OCI-LY1 (cell line): ENCODE measurements at regions not wholly inside any gene's neighbourhood (a gene's known extent, or its start where the extent isn't known, plus 50 kb on each side); places are given as distances from the start of the nearest gene placed in this dataset.

Experiments used
- CTCF ChIP-seq: fragments of 200-600 bp; sonication (generic), shearing (Covaris generic); IDR thresholded peaks from 2 replicates; pipeline ENCODE4 v1.5.1; 2017; ENCODE audit warnings: mild to moderate bottlenecking, antibody characterized with exemption, low read length, moderate library complexity, mixed read lengths
- EZH2 ChIP-seq: fragments of 200-600 bp; sonication (generic), shearing (Covaris generic); IDR thresholded peaks from 2 replicates; pipeline ENCODE4 v1.8.0; 2017; ENCODE audit warnings: borderline replicate concordance, mixed run types, mild to moderate bottlenecking, antibody characterized with exemption, low read length, moderate library complexity, mixed read lengths

GRCh38 chr13:107289540-107289939, 721.6 kb upstream of the ARGLU1 start:
- TF ChIP-seq CTCF (no peak), EZH2 (no peak)
